HG02642 (cell line): ENCODE measurements at regions not wholly inside any gene's neighbourhood (a gene's known extent, or its start where the extent isn't known, plus 50 kb on each side); places are given as distances from the start of the nearest gene placed in this dataset.
"Not testable (repeated sequence)": the region's sequence is repeated elsewhere in the genome, so short reads cannot be mapped to it uniquely, and the experiment has no call there.

Source experiments
- ATAC-seq: cut with Tn5 transposase; IDR thresholded peaks from one replicate; pipeline ENCODE4 v1.9.1; 2021; ENCODE audit warnings: mild to moderate bottlenecking; ENCODE audit not compliant: unreplicated experiment, poor library complexity

- no peak for ATAC-seq
These were observed 147.6 kb upstream of the BARHL2 start for GRCh38 chr1:90864681-90865080.

- no peak for ATAC-seq
These were observed 145.7 kb upstream of the BARHL2 start for GRCh38 chr1:90862782-90863181.

- ATAC-seq: not testable (repeated sequence)
These were observed 144.3 kb upstream of the BARHL2 start for GRCh38 chr1:90861421-90861820.

GRCh38 chr1:90856463-90857007 is 139.4 kb upstream of the BARHL2 start:
- ATAC-seq: no peak

GRCh38 chr1:90854397-90854924 is 137.4 kb upstream of the BARHL2 start:
- ATAC-seq: no peak

- ATAC-seq: no peak
These were observed 134.6 kb upstream of the BARHL2 start for GRCh38 chr1:90851711-90852050.

- peak; percentile 99 for ATAC-seq
These were observed 134.0 kb upstream of the BARHL2 start for GRCh38 chr1:90850898-90851710.

GRCh38 chr1:90850181-90850897 is 133.2 kb upstream of the BARHL2 start:
- peak; percentile 4 for ATAC-seq

GRCh38 chr1:90841473-90841872 is 124.4 kb upstream of the BARHL2 start:
- no peak for ATAC-seq

- ATAC-seq: no peak
These were observed 123.2 kb upstream of the BARHL2 start for GRCh38 chr1:90840352-90840751.

GRCh38 chr1:90839323-90839722 is 122.2 kb upstream of the BARHL2 start:
- ATAC-seq: no peak

- no peak for ATAC-seq
These were observed 121.6 kb upstream of the BARHL2 start for GRCh38 chr1:90838720-90839119.

- ATAC-seq: no peak
These were observed 120.3 kb upstream of the BARHL2 start for GRCh38 chr1:90837420-90837819.

GRCh38 chr1:90836345-90836679 is 119.2 kb upstream of the BARHL2 start:
- no peak for ATAC-seq

GRCh38 chr1:90835661-90836344 is 118.7 kb upstream of the BARHL2 start:
- ATAC-seq: no peak

GRCh38 chr1:90834886-90835660 is 118.0 kb upstream of the BARHL2 start:
- ATAC-seq: no peak

GRCh38 chr1:90834354-90834885 is 117.3 kb upstream of the BARHL2 start:
- no peak for ATAC-seq

GRCh38 chr1:90833466-90834110 is 116.5 kb upstream of the BARHL2 start:
- ATAC-seq: no peak

GRCh38 chr1:90831910-90832309 is 114.8 kb upstream of the BARHL2 start:
- no peak for ATAC-seq
